Prostate gland (tissue), 2 donors: ENCODE measurements at regions not wholly inside any gene's neighbourhood (a gene's known extent, or its start where the extent isn't known, plus 50 kb on each side); places are given as distances from the start of the nearest gene placed in this dataset.
"Not testable (repeated sequence)": the region's sequence is repeated elsewhere in the genome, so short reads cannot be mapped to it uniquely, and the experiment has no call there.

ENCODE experiments used
- CTCF ChIP-seq, 4 experiments: fragments of 200-600 bp in 2 of 4; fragments of 450-650 bp in 2 of 4; sonication (generic) in 2 of 4; IDR thresholded peaks; 1 replicate in 3 of 4; 2 replicates in 1 of 4; pipeline ENCODE4 v1.5.1; 2016 to 2019; ENCODE audit warnings: antibody characterized with exemption in 4 of 4, mild to moderate bottlenecking in 2 of 4, moderate library complexity in 2 of 4
- POLR2A ChIP-seq: fragments of 450-650 bp; IDR thresholded peaks from one replicate; pipeline ENCODE4 v1.6.1; 2016; ENCODE audit warnings: antibody characterized with exemption, mild to moderate bottlenecking

- not testable (repeated sequence) for TF ChIP-seq CTCF (IDR thresholded peaks at IDR 0.05); POLR2A
These were observed 149.3 kb upstream of the C1QTNF3 start for GRCh38 chr5:34192064-34192922.
